GM12873 (cell line): ENCODE measurements at regions not wholly inside any gene's neighbourhood (a gene's known extent, or its start where the extent isn't known, plus 50 kb on each side); places are given as distances from the start of the nearest gene placed in this dataset.

Experiments
- CTCF ChIP-seq: IDR thresholded peaks from 2 replicates; pipeline ENCODE4 v1.5.1; 2012; ENCODE audit warnings: low read depth, mild to moderate bottlenecking, moderate library complexity, low read length, control low read depth; ENCODE audit not compliant: insufficient read depth; ENCODE audit errors: missing control alignments

GRCh38 chr3:195653641-195654040, 67.1 kb upstream of the MUC20 start:
- peak; percentile 15 for TF ChIP-seq CTCF
